Tibial nerve (tissue), 4 donors: ENCODE measurements at regions not wholly inside any gene's neighbourhood (a gene's known extent, or its start where the extent isn't known, plus 50 kb on each side); places are given as distances from the start of the nearest gene placed in this dataset.

ENCODE experiments used
- CTCF ChIP-seq, 5 experiments: fragments of 200-600 bp in 3 of 5; fragments of 450-650 bp in 2 of 5; sonication (generic) in 3 of 5; IDR thresholded peaks; one replicate each; pipeline ENCODE4 v1.5.1; 2016 to 2019; ENCODE audit warnings: antibody characterized with exemption in 5 of 5, mild to moderate bottlenecking in 3 of 5, moderate library complexity in 2 of 5
- EP300 ChIP-seq, 2 donors: sonication (generic); formaldehyde crosslinking; IDR thresholded peaks; one replicate each; pipeline ENCODE4 v1.6.1; 2017; ENCODE audit warnings: antibody characterized with exemption in 2 of 2, mild to moderate bottlenecking in 1 of 2
- POLR2A ChIP-seq, 2 donors: fragments of 450-650 bp; IDR thresholded peaks; one replicate each; pipeline ENCODE4 v1.6.1; 2017; ENCODE audit warnings: antibody characterized with exemption in 2 of 2, mild to moderate bottlenecking in 2 of 2, moderate library complexity in 2 of 2

- no peak for TF ChIP-seq CTCF (IDR thresholded peaks at IDR 0.05)
- TF ChIP-seq POLR2A (IDR thresholded peaks at IDR 0.05): no peak
- TF ChIP-seq EP300 (IDR thresholded peaks at IDR 0.05): no peak
Measured at GRCh38 chr13:107475753-107476453, 739.4 kb downstream of the LIG4 start.
